ENCODE measurements at regions not wholly inside any gene's neighbourhood (a gene's known extent, or its start where the extent isn't known, plus 50 kb on each side); places are given as distances from the start of the nearest gene placed in this dataset.

GRCh38 chr17:79292501-79292900 lies 217.9 kb downstream of the ENGASE start:
- WGBS, 10 experiments: 0 to 88% (median 54%) methylated on average over 1 to 4 of the region's 6 CpGs
- no peak overlapping the region for H3K4me3 ChIP-seq
- no peak for ATAC-seq (replicated peaks in 6 of 8)
- no peak overlapping the region for H3K27ac ChIP-seq
- peaks cover 3 to 25% of the 10 kb centered on the region in 2 donors for H3K4me1 ChIP-seq (replicated peaks in 1 of 2)
- in situ Hi-C loops (cut with MboI; ENCODE audit: low pct_unique_long_range_greater_than_20kb in 2 of 9, low sequenced_read_pairs in 9 of 9, unreplicated experiment in 9 of 9): no loop called here

- ATAC-seq (replicated peaks in 6 of 8): peak in 5 of 8 experiments; percentile 35 to 85 (median 71)
- no peak overlapping the region for H3K27ac ChIP-seq
- WGBS, 10 experiments: 15 to 40% (median 33%) methylated on average over 1 to 2 of the region's 3 CpGs; no CpG with 5 or more reads in 7 of the 10 experiments
- H3K4me3 ChIP-seq: no peak overlapping the region
- in situ Hi-C loops (cut with MboI; ENCODE audit: low pct_unique_long_range_greater_than_20kb in 2 of 9, low sequenced_read_pairs in 9 of 9, unreplicated experiment in 9 of 9): no loop called here
- peaks cover 3 to 25% of the 10 kb centered on the region in 2 donors for H3K4me1 ChIP-seq (replicated peaks in 1 of 2)
Observed at GRCh38 chr17:79291391-79291790, 216.8 kb downstream of the ENGASE start.

DNA sequence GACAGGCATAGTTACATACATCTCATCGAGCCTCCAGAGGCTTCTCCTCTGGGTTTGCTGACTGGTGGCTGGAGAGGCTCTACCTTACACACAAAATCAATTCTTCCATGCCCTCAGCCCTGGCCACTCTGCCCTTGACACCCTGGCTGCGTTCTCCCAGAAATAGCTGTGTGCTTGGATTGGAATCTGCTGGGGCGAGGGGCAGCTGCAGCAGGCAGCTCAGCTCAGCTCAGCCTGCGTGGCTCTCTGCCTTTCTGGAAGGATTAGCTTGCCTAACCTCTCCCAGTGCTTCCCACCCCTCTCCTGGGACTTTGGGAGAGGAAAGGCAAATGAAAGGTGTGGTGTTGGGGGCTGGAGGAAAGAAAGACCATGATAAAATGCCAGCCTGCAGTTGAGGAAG lies 216.1 kb downstream of the ENGASE start:
- 0 to 83% (median 40%) methylated on average over 1 to 2 of the region's 4 CpGs; no CpG with 5 or more reads in 3 of the 10 experiments for WGBS, 10 experiments
- H3K27ac ChIP-seq: peak overlapping the region in 1 of 2 donors; percentile 33
- in situ Hi-C loops (cut with MboI; ENCODE audit: low pct_unique_long_range_greater_than_20kb in 2 of 9, low sequenced_read_pairs in 9 of 9, unreplicated experiment in 9 of 9): no loop called here
- no peak overlapping the region for H3K4me3 ChIP-seq
- ATAC-seq (replicated peaks in 6 of 8): no peak
- H3K4me1 ChIP-seq (replicated peaks in 1 of 2): peaks cover 3 to 25% of the 10 kb centered on the region in 2 donors

DNA sequence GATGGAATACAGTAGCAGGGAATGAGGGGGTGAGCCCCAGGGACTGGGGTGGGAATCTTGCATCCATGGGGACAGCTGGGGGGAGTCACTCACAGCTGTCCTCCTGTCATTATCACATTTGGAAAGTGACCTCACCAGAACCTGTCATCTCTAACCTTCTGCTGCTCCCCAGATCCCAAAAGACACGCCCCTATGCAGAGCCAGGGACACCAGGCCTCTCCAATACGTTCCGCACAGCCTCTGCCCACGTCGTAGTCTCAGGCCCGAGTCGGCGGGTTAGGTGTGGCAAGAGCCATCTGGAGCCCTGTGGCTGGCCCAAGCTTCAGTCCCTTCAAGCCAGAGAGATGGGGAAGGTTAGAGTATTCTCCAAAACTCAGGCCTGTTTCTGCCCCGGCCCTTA lies 214.3 kb downstream of the ENGASE start:
- peak in 1 of 8 experiments; percentile 12 for ATAC-seq (replicated peaks in 6 of 8)
- WGBS, 10 experiments: 67 to 100% methylated on average over 1 of the region's 9 CpGs; no CpG with 5 or more reads in 8 of the 10 experiments
- in situ Hi-C loops (cut with MboI; ENCODE audit: low pct_unique_long_range_greater_than_20kb in 2 of 9, low sequenced_read_pairs in 9 of 9, unreplicated experiment in 9 of 9): no loop called here

DNA sequence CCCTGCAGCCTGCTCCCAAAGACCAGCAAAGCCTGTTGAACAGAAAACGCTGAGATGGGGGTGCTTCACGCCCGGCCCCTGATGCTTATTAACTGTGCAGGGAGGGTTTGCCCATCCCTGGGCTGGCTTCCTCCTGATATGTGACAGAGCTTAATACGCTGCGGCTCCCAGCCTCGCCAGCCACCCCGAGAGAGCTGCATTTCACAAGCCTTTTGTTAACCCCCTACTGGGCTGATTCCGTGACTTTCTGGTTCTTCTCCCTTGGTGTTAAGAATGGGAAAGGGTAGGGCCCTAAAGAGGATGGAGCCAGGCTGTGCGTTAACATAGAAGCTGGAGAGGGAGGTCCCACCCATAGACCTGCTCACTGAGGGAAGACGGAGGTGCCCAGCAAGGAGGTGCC lies 211.8 kb downstream of the ENGASE start:
- ATAC-seq (replicated peaks in 6 of 8): no peak
- 0 to 72% (median 26%) methylated on average over 3 to 7 of the region's 10 CpGs; no CpG with 5 or more reads in 6 of the 10 experiments for WGBS, 10 experiments
- in situ Hi-C loops (cut with MboI; ENCODE audit: low pct_unique_long_range_greater_than_20kb in 2 of 9, low sequenced_read_pairs in 9 of 9, unreplicated experiment in 9 of 9): no loop called here
- no peak overlapping the region for H3K4me3 ChIP-seq
- H3K27ac ChIP-seq: no peak overlapping the region
- peaks cover 3 to 29% of the 10 kb centered on the region in 2 donors for H3K4me1 ChIP-seq (replicated peaks in 1 of 2)

More for the DNA sequence above, 214.3 kb downstream of the ENGASE start:
- Histone ChIP-seq H3K4me3 (no peak overlapping the region), H3K4me1 (replicated peaks in 1 of 2) (peaks cover 3 to 25% of the 10 kb centered on the region in 2 donors), H3K27ac (no peak overlapping the region)

DNA sequence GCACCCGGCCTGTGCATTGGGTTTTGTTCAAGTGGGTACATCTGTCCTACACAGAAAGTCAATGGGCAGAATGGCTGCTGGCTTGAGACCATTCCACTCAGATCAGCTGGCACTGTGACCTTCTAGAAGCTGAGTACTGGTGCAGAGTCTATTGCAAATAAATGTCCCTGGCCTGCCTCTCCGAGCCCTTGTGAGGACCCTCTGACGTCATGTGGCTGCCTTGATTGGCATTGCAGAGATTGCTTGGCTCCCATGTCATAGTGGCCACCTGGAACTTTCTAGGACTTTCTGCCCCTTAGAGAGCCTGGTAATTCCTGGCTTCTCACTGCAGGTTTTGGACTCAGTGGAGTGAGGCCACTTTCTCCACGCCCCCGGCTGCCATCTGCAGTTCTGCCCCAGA lies 211.3 kb downstream of the ENGASE start:
- no peak for ATAC-seq (replicated peaks in 6 of 8)
- Histone ChIP-seq H3K27ac (no peak overlapping the region), H3K4me3 (no peak overlapping the region), H3K4me1 (replicated peaks in 1 of 2) (peaks cover 3 to 26% of the 10 kb centered on the region in 2 donors)
- in situ Hi-C loops (cut with MboI; ENCODE audit: low pct_unique_long_range_greater_than_20kb in 2 of 9, low sequenced_read_pairs in 9 of 9, unreplicated experiment in 9 of 9): no loop called here
- 43 to 83% (median 72%) methylated on average over 1 to 2 of the region's 5 CpGs; no CpG with 5 or more reads in 7 of the 10 experiments for WGBS, 10 experiments

DNA sequence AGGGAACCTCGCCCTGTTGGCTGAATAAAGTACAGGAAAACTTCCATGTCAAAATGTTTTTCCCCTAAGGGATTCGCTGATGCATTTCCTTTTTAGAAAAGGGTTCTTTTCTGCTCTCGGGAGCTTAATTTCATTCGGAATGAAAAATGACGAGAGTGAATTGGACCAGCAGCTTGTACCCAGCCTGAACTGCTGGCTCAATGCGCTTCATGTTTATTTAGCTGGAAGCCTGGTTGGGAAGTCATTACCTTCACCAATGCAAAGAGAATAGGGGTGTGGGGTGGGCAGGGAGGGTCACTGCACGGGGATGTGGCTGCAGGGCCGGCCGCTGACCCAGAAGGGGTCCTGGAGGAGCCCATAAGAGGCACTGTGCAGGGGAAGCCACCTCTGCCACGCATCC lies 207.7 kb downstream of the ENGASE start:
- no peak overlapping the region for H3K27ac ChIP-seq
- in situ Hi-C loops (cut with MboI; ENCODE audit: low pct_unique_long_range_greater_than_20kb in 2 of 9, low sequenced_read_pairs in 9 of 9, unreplicated experiment in 9 of 9): no loop called here
- peaks cover 0 to 4% of the 10 kb centered on the region in 2 donors for H3K4me1 ChIP-seq (replicated peaks in 1 of 2)
- ATAC-seq (replicated peaks in 6 of 8): peak in 1 of 8 experiments; percentile 49
- WGBS, 10 experiments: 0 to 66% (median 52%) methylated on average over 1 to 4 of the region's 10 CpGs; no CpG with 5 or more reads in 6 of the 10 experiments
- no peak overlapping the region for H3K4me3 ChIP-seq

- Histone ChIP-seq H3K27ac (no peak overlapping the region), H3K4me1 (replicated peaks in 1 of 2) (peaks cover 0 to 4% of the 10 kb centered on the region in 2 donors), H3K4me3 (no peak overlapping the region)
- ATAC-seq (replicated peaks in 6 of 8): peak in 1 of 8 experiments; percentile 28
- WGBS, 10 experiments: 18 to 100% (median 66%) methylated on average over 2 to 7 of the region's 8 CpGs; no CpG with 5 or more reads in 3 of the 10 experiments
- in situ Hi-C loops (cut with MboI; ENCODE audit: low pct_unique_long_range_greater_than_20kb in 2 of 9, low sequenced_read_pairs in 9 of 9, unreplicated experiment in 9 of 9): no loop called here
Observed at GRCh38 chr17:79281803-79282202, 207.2 kb downstream of the ENGASE start.

GRCh38 chr17:79280866-79281572 lies 206.4 kb downstream of the ENGASE start:
- in situ Hi-C loops (cut with MboI; ENCODE audit: low pct_unique_long_range_greater_than_20kb in 2 of 9, low sequenced_read_pairs in 9 of 9, unreplicated experiment in 9 of 9): no loop called here
- no peak for ATAC-seq (replicated peaks in 6 of 8)
- Histone ChIP-seq H3K27ac (no peak overlapping the region), H3K4me1 (replicated peaks in 1 of 2) (peaks cover 0 to 4% of the 10 kb centered on the region in 2 donors), H3K4me3 (no peak overlapping the region)
- WGBS, 10 experiments: 27 to 100% (median 82%) methylated on average over 1 to 9 of the region's 13 CpGs; no CpG with 5 or more reads in 4 of the 10 experiments

GRCh38 chr17:79280010-79280409 lies 205.4 kb downstream of the ENGASE start:
- ATAC-seq (replicated peaks in 6 of 8): no peak
- in situ Hi-C loops (cut with MboI; ENCODE audit: low pct_unique_long_range_greater_than_20kb in 2 of 9, low sequenced_read_pairs in 9 of 9, unreplicated experiment in 9 of 9): no loop called here
- WGBS, 10 experiments: 52 to 100% (median 88%) methylated on average over 1 to 5 of the region's 8 CpGs; no CpG with 5 or more reads in 3 of the 10 experiments
- no peak overlapping the region for H3K4me3 ChIP-seq
- H3K27ac ChIP-seq: no peak overlapping the region
- peaks cover 0 to 4% of the 10 kb centered on the region in 2 donors for H3K4me1 ChIP-seq (replicated peaks in 1 of 2)

GRCh38 chr17:79279320-79279719 lies 204.7 kb downstream of the ENGASE start:
- peaks cover 0 to 4% of the 10 kb centered on the region in 2 donors for H3K4me1 ChIP-seq (replicated peaks in 1 of 2)
- ATAC-seq (replicated peaks in 6 of 8): no peak
- WGBS, 10 experiments: 88 to 100% (median 96%) methylated on average over 1 to 10 of the region's 11 CpGs; no CpG with 5 or more reads in 6 of the 10 experiments
- in situ Hi-C loops (cut with MboI; ENCODE audit: low pct_unique_long_range_greater_than_20kb in 2 of 9, low sequenced_read_pairs in 9 of 9, unreplicated experiment in 9 of 9): no loop called here
- no peak overlapping the region for H3K4me3 ChIP-seq
- no peak overlapping the region for H3K27ac ChIP-seq

DNA sequence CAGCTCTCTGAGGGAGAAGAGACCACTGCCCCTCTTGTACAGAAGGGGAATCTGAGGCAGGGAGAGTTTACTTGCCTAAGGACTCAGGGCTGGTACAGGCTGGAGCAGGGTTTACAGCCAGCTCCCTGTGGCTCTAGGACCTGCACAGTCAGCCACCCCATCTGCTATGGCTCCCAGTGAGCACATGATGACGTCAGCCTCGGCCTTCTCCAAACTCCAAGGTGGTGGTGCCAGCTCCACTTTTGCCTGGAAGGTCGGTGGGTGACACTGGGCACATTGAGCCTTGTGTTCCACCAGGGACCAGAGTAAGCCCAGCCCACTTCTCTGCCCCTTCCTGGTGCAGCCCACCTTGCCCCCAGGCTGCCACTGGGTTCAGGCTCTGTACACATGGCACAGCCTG lies 202.2 kb downstream of the ENGASE start:
- Histone ChIP-seq H3K27ac (no peak overlapping the region), H3K4me3 (no peak overlapping the region), H3K4me1 (replicated peaks in 1 of 2) (no peaks in the 10 kb centered on the region)
- ATAC-seq (replicated peaks in 6 of 8): peak in 2 of 8 experiments; percentile 44 to 59
- 0 to 94% (median 0%) methylated on average over 1 to 3 of the region's 3 CpGs; no CpG with 5 or more reads in 7 of the 10 experiments for WGBS, 10 experiments
- in situ Hi-C loops (cut with MboI; ENCODE audit: low pct_unique_long_range_greater_than_20kb in 2 of 9, low sequenced_read_pairs in 9 of 9, unreplicated experiment in 9 of 9): no loop called here

GRCh38 chr17:79273660-79274059 lies 199.0 kb downstream of the ENGASE start:
- H3K27ac ChIP-seq: no peak overlapping the region
- in situ Hi-C loops (cut with MboI; ENCODE audit: low pct_unique_long_range_greater_than_20kb in 2 of 9, low sequenced_read_pairs in 9 of 9, unreplicated experiment in 9 of 9): no loop called here
- WGBS, 10 experiments: 80% methylated on average over 4 of the region's 8 CpGs; no CpG with 5 or more reads in 9 of the 10 experiments
- no peak for ATAC-seq (replicated peaks in 6 of 8)
- no peak overlapping the region for H3K4me3 ChIP-seq
- H3K4me1 ChIP-seq (replicated peaks in 1 of 2): no peaks in the 10 kb centered on the region
